ENCODE measurements at regions not wholly inside any gene's neighbourhood (a gene's known extent, or its start where the extent isn't known, plus 50 kb on each side); places are given as distances from the start of the nearest gene placed in this dataset.

GRCh38 chr13:68066879-68067513, 836.9 kb upstream of the PCDH9 start:
- Histone ChIP-seq H3K27ac (replicated peaks) (no peak overlapping the region), H3K4me1 (no peaks in the 10 kb centered on the region)

GRCh38 chr13:68064001-68064770, 834.0 kb upstream of the PCDH9 start:
- DNase-seq, result no peak
- Histone ChIP-seq H3K4me1 (no peaks in the 10 kb centered on the region), H3K27me3 (ENCODE audit: low read depth) (no peaks in the 10 kb centered on the region), H3K27ac (replicated peaks) (no peak overlapping the region), H3K36me3 (no peaks in the 10 kb centered on the region), H3K9me3 (replicated peaks) (no peaks in the 10 kb centered on the region), H3K4me3 (no peak overlapping the region)
- intact Hi-C loops (cut with micrococcal nuclease), result no loop called here
- no peak for TF ChIP-seq CTCF (IDR thresholded peaks at IDR 0.05; ENCODE audit: borderline replicate concordance)

More at GRCh38 chr13:68066879-68067513, 836.9 kb upstream of the PCDH9 start:
- DNase-seq, result no peak
- intact Hi-C loops (cut with micrococcal nuclease), result no loop called here
- H3K9me3 ChIP-seq (replicated peaks), result no peaks in the 10 kb centered on the region
- no peak overlapping the region for H3K4me3 ChIP-seq
- TF ChIP-seq CTCF (IDR thresholded peaks at IDR 0.05; ENCODE audit: borderline replicate concordance), result no peak
- H3K36me3 ChIP-seq, result no peaks in the 10 kb centered on the region
- H3K27me3 ChIP-seq (ENCODE audit: low read depth), result no peaks in the 10 kb centered on the region

- Histone ChIP-seq H3K4me3 (no peak overlapping the region), H3K4me1 (no peaks in the 10 kb centered on the region), H3K27ac (replicated peaks) (no peak overlapping the region), H3K27me3 (ENCODE audit: low read depth) (no peaks in the 10 kb centered on the region), H3K9me3 (replicated peaks) (no peaks in the 10 kb centered on the region), H3K36me3 (no peaks in the 10 kb centered on the region)
- no peak for DNase-seq
- TF ChIP-seq CTCF (IDR thresholded peaks at IDR 0.05; ENCODE audit: borderline replicate concordance), result no peak
- intact Hi-C loops (cut with micrococcal nuclease), result no loop called here
Observed at GRCh38 chr13:68063181-68063580, 833.0 kb upstream of the PCDH9 start.

GRCh38 chr13:68057836-68058235, 827.7 kb upstream of the PCDH9 start:
- Histone ChIP-seq H3K27me3 (ENCODE audit: low read depth) (no peaks in the 10 kb centered on the region), H3K9me3 (replicated peaks) (no peaks in the 10 kb centered on the region), H3K36me3 (no peaks in the 10 kb centered on the region), H3K27ac (replicated peaks) (no peak overlapping the region), H3K4me3 (no peak overlapping the region), H3K4me1 (no peaks in the 10 kb centered on the region)
- intact Hi-C loops (cut with micrococcal nuclease), result no loop called here
- no peak for TF ChIP-seq CTCF (IDR thresholded peaks at IDR 0.05; ENCODE audit: borderline replicate concordance)
- no peak for DNase-seq

- H3K27me3 ChIP-seq (ENCODE audit: low read depth), result no peaks in the 10 kb centered on the region
- no peaks in the 10 kb centered on the region for H3K4me1 ChIP-seq
- H3K27ac ChIP-seq (replicated peaks), result no peak overlapping the region
- H3K36me3 ChIP-seq, result no peaks in the 10 kb centered on the region
- TF ChIP-seq CTCF (IDR thresholded peaks at IDR 0.05; ENCODE audit: borderline replicate concordance), result no peak
- no peaks in the 10 kb centered on the region for H3K9me3 ChIP-seq (replicated peaks)
- H3K4me3 ChIP-seq, result no peak overlapping the region
- intact Hi-C loops (cut with micrococcal nuclease), result no loop called here
- no peak for DNase-seq
Observed at GRCh38 chr13:68056816-68057710, 826.9 kb upstream of the PCDH9 start.
